Psoas muscle (tissue), 7 donors: ENCODE measurements at regions not wholly inside any gene's neighbourhood (a gene's known extent, or its start where the extent isn't known, plus 50 kb on each side); places are given as distances from the start of the nearest gene placed in this dataset.
"Not testable (repeated sequence)": the region's sequence is repeated elsewhere in the genome, so short reads cannot be mapped to it uniquely, and the experiment has no call there.

Experiments
- ATAC-seq, 4 donors: fragments of 200-7000 bp; cut with Tn5 transposase; one replicate each; pipeline ENCODE4 v1.9.1; 2020; ENCODE audit warnings: moderate library complexity in 3 of 4, mild to moderate bottlenecking in 2 of 4
- DNase-seq, 2 donors: peaks; one replicate each; pipeline ENCODE4 v3.0.0-alpha.2; 2020
- H3K27ac ChIP-seq: fragments of 200-600 bp; one replicate; pipeline ENCODE4 v1.8.0; 2022
- H3K27me3 ChIP-seq, 3 donors: fragments of 200-600 bp in 1 of 3; one replicate each; pipeline versions ENCODE4 v1.6.1 to v1.8.0; 2013 to 2022; ENCODE audit warnings: low read length in 2 of 3, mild to moderate bottlenecking in 2 of 3, moderate library complexity in 1 of 3; ENCODE audit not compliant: insufficient read depth in 3 of 3
- H3K36me3 ChIP-seq, 2 donors: fragments of 200-600 bp in 1 of 2; one replicate each; pipeline versions ENCODE4 v1.6.1 to v1.8.0; 2013 to 2022; ENCODE audit warnings: low read depth in 1 of 2, mild to moderate bottlenecking in 1 of 2, moderate library complexity in 1 of 2; ENCODE audit not compliant: insufficient read depth in 1 of 2
- H3K4me1 ChIP-seq: fragments of 200-600 bp; one replicate; pipeline ENCODE4 v1.8.0; 2022
- H3K4me3 ChIP-seq: fragments of 200-600 bp; one replicate; pipeline ENCODE4 v1.8.0; 2022; ENCODE audit warnings: mild to moderate bottlenecking
- H3K9me3 ChIP-seq: fragments of 200-600 bp; one replicate; pipeline ENCODE4 v1.8.0; 2022
- WGBS, 3 donors: extraction: QIAGEN DNeasy Blood & Tissue Kit; methylation state at CpG; one replicate each; pipeline versions ENCODE4 v1.1.6 to v1.1.7; 2013; 5-methylcytosine and 5-hydroxymethylcytosine counted together
- intact Hi-C, 2 donors: fragments of 100-400 bp; cut with DNase I; formaldehyde crosslinking; loops; one replicate each; pipeline versions ENCODE4 v1.11.0 to v1.14.2; 2022
- TF ChIP-seq, protein P1 (sequence below): fragments of 200-600 bp; IDR thresholded peaks from one replicate; pipeline ENCODE4 v1.8.0; 2022; ENCODE audit warnings: antibody characterized with exemption
- donor health status: healthy with polysubstance abuse.
- donor health status: DM: no; HTN: no; CAD: no; lungs with moderate emphysema.
- donor health status: Bipolar disorder and iron deficiency.
- donor health status: healthy.
- donor health status: DM: yes; HTN: yes; CAD: no.
- donor health status: DM: no; HTN: no; CAD: no.
- donor health status: DM: yes; HTN: yes; CAD: no.

DNA sequence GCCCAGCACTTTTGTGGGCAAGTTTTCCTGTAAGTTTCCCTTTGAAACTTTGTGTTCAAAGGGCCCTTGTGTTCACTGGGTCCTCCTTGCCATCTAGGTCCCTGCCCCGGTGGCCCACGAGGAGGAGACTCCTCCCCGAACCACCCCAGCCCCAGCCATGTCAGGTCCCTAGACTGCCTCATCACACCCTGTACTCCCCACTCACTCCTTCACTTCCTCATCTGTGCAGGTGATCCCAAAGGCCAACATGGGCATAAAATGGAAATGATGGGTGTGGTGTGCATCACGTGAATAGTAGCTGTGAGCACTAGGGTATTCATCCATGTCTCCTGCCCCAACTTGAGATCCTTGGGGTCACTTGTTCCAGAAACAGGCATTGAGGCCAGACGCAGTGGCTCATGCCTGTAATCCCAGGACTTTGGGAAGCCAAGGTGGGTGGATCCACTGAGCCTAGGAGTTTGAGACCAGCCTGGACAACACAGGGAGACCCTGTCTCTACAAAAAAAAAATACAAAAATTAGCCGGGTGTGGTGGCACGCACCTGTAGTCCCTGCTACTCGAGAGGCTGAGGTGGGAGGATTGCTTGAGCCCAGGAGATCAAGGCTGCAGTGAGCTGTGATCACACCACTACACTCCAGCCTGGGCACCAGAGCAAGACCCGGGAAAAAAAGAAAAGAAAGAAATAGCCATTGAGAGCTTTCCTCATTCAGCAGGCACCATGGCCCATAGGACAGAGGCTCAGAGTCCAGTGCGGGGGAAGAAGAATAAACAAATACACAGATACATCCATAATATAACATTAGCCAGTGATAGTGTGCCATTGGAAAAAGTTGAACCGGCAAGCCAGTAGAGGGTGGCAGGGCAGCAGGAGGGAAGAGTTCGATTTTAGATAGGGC, 74.5 kb downstream of the KATNIP start:
- Histone ChIP-seq H3K4me1 (no peaks in the 10 kb centered on the region), H3K27ac (no peak overlapping the region), H3K36me3 (no peaks in the 10 kb centered on the region), H3K4me3 (no peak overlapping the region), H3K9me3 (no peaks in the 10 kb centered on the region), H3K27me3 (no peaks in the 10 kb centered on the region)
- TF ChIP-seq, protein P1, sequence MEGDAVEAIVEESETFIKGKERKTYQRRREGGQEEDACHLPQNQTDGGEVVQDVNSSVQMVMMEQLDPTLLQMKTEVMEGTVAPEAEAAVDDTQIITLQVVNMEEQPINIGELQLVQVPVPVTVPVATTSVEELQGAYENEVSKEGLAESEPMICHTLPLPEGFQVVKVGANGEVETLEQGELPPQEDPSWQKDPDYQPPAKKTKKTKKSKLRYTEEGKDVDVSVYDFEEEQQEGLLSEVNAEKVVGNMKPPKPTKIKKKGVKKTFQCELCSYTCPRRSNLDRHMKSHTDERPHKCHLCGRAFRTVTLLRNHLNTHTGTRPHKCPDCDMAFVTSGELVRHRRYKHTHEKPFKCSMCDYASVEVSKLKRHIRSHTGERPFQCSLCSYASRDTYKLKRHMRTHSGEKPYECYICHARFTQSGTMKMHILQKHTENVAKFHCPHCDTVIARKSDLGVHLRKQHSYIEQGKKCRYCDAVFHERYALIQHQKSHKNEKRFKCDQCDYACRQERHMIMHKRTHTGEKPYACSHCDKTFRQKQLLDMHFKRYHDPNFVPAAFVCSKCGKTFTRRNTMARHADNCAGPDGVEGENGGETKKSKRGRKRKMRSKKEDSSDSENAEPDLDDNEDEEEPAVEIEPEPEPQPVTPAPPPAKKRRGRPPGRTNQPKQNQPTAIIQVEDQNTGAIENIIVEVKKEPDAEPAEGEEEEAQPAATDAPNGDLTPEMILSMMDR = no peak
- intact Hi-C loops = no loop called here
- DNase-seq (no peak), ATAC-seq (no peak)
- WGBS, 3 donors = 92 to 94% (median 94%) methylated on average over 12 of the region's 12 CpGs

DNA sequence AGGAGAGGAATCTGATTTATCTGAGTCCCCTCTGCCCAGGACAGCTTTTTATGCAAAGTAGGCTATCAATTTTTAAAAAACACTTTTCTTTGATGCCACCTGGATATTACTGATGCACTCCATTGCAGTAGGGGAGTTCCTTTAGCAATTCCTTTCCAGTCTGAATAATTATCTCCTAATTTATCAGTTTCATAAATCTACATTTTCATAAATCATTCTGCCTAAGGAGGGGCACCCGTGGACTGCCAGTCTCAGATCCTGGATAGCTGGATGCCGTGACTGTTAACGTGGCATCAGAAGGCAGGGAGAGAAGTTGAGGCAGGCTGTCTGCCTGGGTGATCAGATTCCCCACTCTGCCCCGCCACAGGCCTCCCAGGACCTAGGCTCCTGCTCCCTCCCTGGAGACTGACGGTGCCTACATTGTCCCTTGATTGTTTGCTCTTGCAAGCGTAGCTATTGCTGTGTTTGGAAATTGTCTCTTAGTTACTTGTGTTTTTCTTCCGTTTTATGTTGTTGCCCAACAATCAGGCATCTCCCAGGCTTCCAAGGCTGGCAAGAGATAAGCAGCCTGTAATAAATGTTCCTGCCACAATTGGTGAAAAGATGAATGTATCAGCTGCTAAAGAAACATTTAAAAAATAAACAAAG, 75.2 kb downstream of the KATNIP start:
- H3K4me3 ChIP-seq = no peak overlapping the region
- intact Hi-C loops = no loop called here
- 52 to 64% (median 57%) methylated on average over 7 of the region's 7 CpGs for WGBS, 3 donors
- TF ChIP-seq, protein P1 = no peak
- no peak for DNase-seq
- no peak for ATAC-seq
- no peaks in the 10 kb centered on the region for H3K27me3 ChIP-seq
- no peaks in the 10 kb centered on the region for H3K9me3 ChIP-seq
- no peaks in the 10 kb centered on the region for H3K36me3 ChIP-seq
- no peaks in the 10 kb centered on the region for H3K4me1 ChIP-seq
- H3K27ac ChIP-seq = no peak overlapping the region

DNA sequence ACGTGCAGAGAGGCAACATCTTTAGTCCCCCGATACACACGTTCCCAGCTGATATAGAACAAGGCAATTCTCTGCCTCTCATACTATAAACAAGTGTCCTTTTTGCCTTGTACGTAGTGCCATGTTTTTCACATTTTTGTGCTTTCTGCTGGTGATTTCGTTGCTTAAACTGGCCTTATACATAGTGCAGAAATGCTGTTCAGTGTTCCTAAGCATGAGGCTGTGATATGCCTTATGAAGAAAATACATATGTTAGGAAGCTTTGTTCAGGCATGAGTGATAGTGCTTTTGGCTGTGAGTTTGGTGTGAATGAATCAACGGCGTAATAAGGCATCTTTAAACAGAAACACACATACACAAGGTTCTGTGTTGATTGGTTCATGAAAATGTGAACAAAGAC, 77.2 kb downstream of the KATNIP start:
- DNase-seq (no peak), ATAC-seq (no peak)
- TF ChIP-seq, protein P1 = no peak
- peaks cover 0 to 7% of the 10 kb centered on the region in 2 donors for H3K36me3 ChIP-seq
- no peak overlapping the region for H3K4me3 ChIP-seq
- no peak overlapping the region for H3K27ac ChIP-seq
- 78 to 85% (median 81%) methylated on average over 7 of the region's 7 CpGs for WGBS, 3 donors
- H3K27me3 ChIP-seq = no peaks in the 10 kb centered on the region
- intact Hi-C loops = no loop called here
- no peaks in the 10 kb centered on the region for H3K4me1 ChIP-seq
- H3K9me3 ChIP-seq = no peaks in the 10 kb centered on the region

DNA sequence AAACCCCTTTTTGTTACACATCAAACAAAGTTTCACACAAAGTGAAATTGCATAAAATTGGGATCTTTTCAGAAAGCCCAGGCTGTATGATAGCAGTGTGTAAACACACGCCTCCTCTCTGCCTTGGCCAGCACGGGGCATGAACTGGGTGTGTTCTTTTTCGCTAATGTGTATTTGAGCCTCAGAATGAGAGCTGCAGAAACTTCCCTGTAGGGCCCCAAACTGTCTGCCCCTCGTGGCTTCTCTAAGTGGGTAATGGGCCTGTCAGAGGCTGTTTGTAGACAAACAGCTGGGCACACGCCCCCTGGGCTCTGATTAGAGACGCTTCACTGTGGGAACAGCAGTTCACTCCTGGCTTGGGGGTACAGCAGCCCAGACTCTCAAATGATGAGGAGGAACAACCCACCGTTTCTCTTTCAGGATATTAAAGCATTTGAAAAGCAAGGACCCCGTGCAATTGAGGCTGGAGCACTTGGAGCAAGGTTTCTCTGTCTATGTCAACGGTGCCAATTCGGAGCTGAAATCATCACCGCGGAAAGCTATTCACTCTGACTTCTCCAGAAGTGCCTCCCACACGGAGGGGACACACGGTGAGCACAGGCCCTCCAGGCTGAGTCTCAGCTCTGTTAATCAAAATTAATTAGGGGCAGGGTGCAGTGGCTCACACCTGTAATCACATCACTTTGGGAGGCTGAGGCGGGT, 78.4 kb downstream of the KATNIP start:
- ATAC-seq = no peak
- H3K27ac ChIP-seq = no peak overlapping the region
- no peak for DNase-seq
- intact Hi-C loops = no loop called here
- peaks cover 0 to 8% of the 10 kb centered on the region in 2 donors for H3K36me3 ChIP-seq
- no peak overlapping the region for H3K4me3 ChIP-seq
- no peaks in the 10 kb centered on the region for H3K27me3 ChIP-seq
- TF ChIP-seq, protein P1 = no peak
- H3K9me3 ChIP-seq = no peaks in the 10 kb centered on the region
- no peaks in the 10 kb centered on the region for H3K4me1 ChIP-seq
- 65 to 67% (median 65%) methylated on average over 15 of the region's 15 CpGs for WGBS, 3 donors

DNA sequence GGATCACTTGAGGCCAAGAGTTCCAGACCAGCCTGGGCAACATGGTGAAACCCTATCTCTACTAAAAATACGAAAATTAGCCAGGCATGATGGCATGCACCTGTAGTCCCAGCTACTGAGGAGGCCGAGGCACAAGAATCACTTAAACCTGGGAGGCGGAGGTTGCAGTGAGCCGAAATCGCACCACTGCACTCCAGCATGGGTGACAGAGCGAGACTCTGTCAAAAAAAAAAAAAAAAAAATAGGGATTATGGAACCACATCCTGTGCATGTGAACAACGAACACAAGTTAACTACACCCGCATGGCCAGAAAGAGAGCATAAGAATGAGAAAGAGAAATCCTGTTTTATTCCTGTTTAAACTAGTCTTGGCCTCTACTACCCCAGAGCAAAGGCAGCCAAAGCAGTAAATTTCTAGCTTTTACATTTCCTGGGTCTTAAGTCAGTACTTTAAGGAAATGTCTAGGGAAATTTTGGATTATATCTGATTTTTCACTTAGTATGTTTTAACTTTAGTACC, 79.1 kb downstream of the KATNIP start:
- H3K4me3 ChIP-seq, H3K27ac ChIP-seq, H3K9me3 ChIP-seq, intact Hi-C loops, ATAC-seq, DNase-seq, H3K27me3 ChIP-seq, H3K4me1 ChIP-seq: not testable (repeated sequence)
- WGBS, 3 donors = 91 to 92% (median 92%) methylated on average over 8 of the region's 8 CpGs
- peaks cover 0 to 12% of the 10 kb centered on the region in 2 donors for H3K36me3 ChIP-seq
